ENCODE measurements at regions not wholly inside any gene's neighbourhood (a gene's known extent, or its start where the extent isn't known, plus 50 kb on each side); places are given as distances from the start of the nearest gene placed in this dataset.

- DNase-seq: no peak
These were observed 189.2 kb downstream of the PCSK1 start for GRCh38 chr5:96243862-96244261.

GRCh38 chr5:96243203-96243602, 189.8 kb downstream of the PCSK1 start:
- DNase-seq: no peak

- no peak for DNase-seq
These were observed 190.5 kb downstream of the PCSK1 start for GRCh38 chr5:96242571-96242970.

GRCh38 chr5:96236831-96237230, 196.2 kb downstream of the PCSK1 start:
- DNase-seq: no peak

GRCh38 chr5:96236051-96236450, 197.0 kb downstream of the PCSK1 start:
- DNase-seq: no peak

- DNase-seq: no peak
These were observed 197.8 kb downstream of the PCSK1 start for GRCh38 chr5:96235008-96235910.

- DNase-seq: no peak
These were observed 200.4 kb downstream of the PCSK1 start for GRCh38 chr5:96232602-96233001.

GRCh38 chr5:96229188-96229587, 203.9 kb downstream of the PCSK1 start:
- no peak for DNase-seq

- no peak for DNase-seq
These were observed 204.6 kb downstream of the PCSK1 start for GRCh38 chr5:96228408-96228807.

- DNase-seq: no peak
These were observed 205.1 kb downstream of the PCSK1 start for GRCh38 chr5:96227957-96228356.

- no peak for DNase-seq
These were observed 206.0 kb downstream of the PCSK1 start for GRCh38 chr5:96226941-96227552.

GRCh38 chr5:96222129-96222528, 210.9 kb downstream of the PCSK1 start:
- no peak for DNase-seq

- no peak for DNase-seq
These were observed 212.2 kb downstream of the PCSK1 start for GRCh38 chr5:96220610-96221390.

GRCh38 chr5:96219580-96220281, 213.3 kb downstream of the PCSK1 start:
- no peak for DNase-seq

GRCh38 chr5:96218653-96219052, 214.4 kb downstream of the PCSK1 start:
- DNase-seq: no peak

- no peak for DNase-seq
These were observed 218.4 kb downstream of the PCSK1 start for GRCh38 chr5:96214442-96215197.

GRCh38 chr5:96209829-96210228, 223.2 kb downstream of the PCSK1 start:
- DNase-seq: no peak

GRCh38 chr5:96207420-96207819, 225.6 kb downstream of the PCSK1 start:
- DNase-seq: no peak

- DNase-seq: no peak
These were observed 229.3 kb downstream of the PCSK1 start for GRCh38 chr5:96203761-96204160.

GRCh38 chr5:96201503-96201902, 231.5 kb downstream of the PCSK1 start:
- DNase-seq: no peak

GRCh38 chr5:96200641-96201040, 232.4 kb downstream of the PCSK1 start:
- DNase-seq: no peak

- DNase-seq: no peak
These were observed 233.3 kb downstream of the PCSK1 start for GRCh38 chr5:96199713-96200183.
